PC-9 (cell line): ENCODE measurements at regions not wholly inside any gene's neighbourhood (a gene's known extent, or its start where the extent isn't known, plus 50 kb on each side); places are given as distances from the start of the nearest gene placed in this dataset.

ENCODE experiments used
- BruUV-seq: library from RNA; stranded (reverse); fragments of 400-500 nt; replicated peaks from 2 replicates; lab custom pipeline; 2021; lab: Mats Ljungman, UMichigan
- CTCF ChIA-PET: fragments of 300-600 bp; sonication (Branson Sonifier 250); formaldehyde crosslinking; loops from one replicate; lab custom pipeline; 2022; ENCODE audit warnings: antibody characterized with exemption; lab: Charles Lee
- POLR2A ChIA-PET: fragments of 300-600 bp; sonication (Branson Sonifier 250); formaldehyde crosslinking; loops from one replicate; lab custom pipeline; 2022; ENCODE audit warnings: antibody characterized with exemption; ENCODE audit not compliant: unreplicated experiment; lab: Charles Lee
- DNase-seq, 2 experiments: peaks; one replicate each; pipeline versions ENCODE4 v3.0.0 to v3.0.0-alpha.2; 2015 to 2022; ENCODE audit warnings: mixed read lengths in 1 of 2
- H2AFZ ChIP-seq: fragments of 200-600 bp; sonication (generic); 2 replicates; pipeline ENCODE4 v1.8.1; 2017; ENCODE audit warnings: antibody characterized with exemption
- H3F3A ChIP-seq: fragments of 200-600 bp; sonication (generic); 2 replicates; pipeline ENCODE4 v1.8.1; 2017; ENCODE audit warnings: antibody characterized with exemption, mild to moderate bottlenecking, low read depth; ENCODE audit not compliant: insufficient read depth
- H3K27ac ChIP-seq: fragments of 200-600 bp; sonication (generic); 2 replicates; pipeline ENCODE4 v1.6.1; 2016; ENCODE audit warnings: mixed run types
- H3K27me3 ChIP-seq: fragments of 200-600 bp; sonication (generic); 2 replicates; pipeline ENCODE4 v1.6.1; 2016; ENCODE audit warnings: low read depth, mixed run types; ENCODE audit not compliant: insufficient read depth
- H3K36me3 ChIP-seq: fragments of 200-600 bp; sonication (generic); 2 replicates; pipeline ENCODE4 v1.6.1; 2016; ENCODE audit warnings: low read depth, mixed run types
- H3K4me1 ChIP-seq: fragments of 200-600 bp; sonication (generic); replicated peaks from 2 replicates; pipeline ENCODE4 v1.6.1; 2016; ENCODE audit warnings: mixed run types; ENCODE audit not compliant: insufficient read depth
- H3K4me2 ChIP-seq: fragments of 200-600 bp; sonication (generic); 2 replicates; pipeline ENCODE4 v1.6.1; 2017; ENCODE audit warnings: mixed run types
- H3K4me3 ChIP-seq: fragments of 200-600 bp; sonication (generic); 2 replicates; pipeline ENCODE4 v1.6.1; 2016; ENCODE audit warnings: mixed run types
- H3K79me2 ChIP-seq: fragments of 200-600 bp; sonication (generic); 2 replicates; pipeline ENCODE4 v1.6.1; 2017; ENCODE audit warnings: low read depth, mixed run types
- H3K9me2 ChIP-seq: fragments of 200-600 bp; sonication (generic); 2 replicates; pipeline ENCODE4 v1.8.1; 2017; ENCODE audit warnings: mild to moderate bottlenecking; ENCODE audit not compliant: insufficient read depth
- H3K9me3 ChIP-seq: fragments of 200-600 bp; sonication (generic); 2 replicates; pipeline ENCODE4 v1.8.1; 2016; ENCODE audit warnings: low read depth; ENCODE audit not compliant: insufficient read depth
- H4K20me1 ChIP-seq: fragments of 200-600 bp; sonication (generic); 2 replicates; pipeline ENCODE4 v1.8.1; 2017; ENCODE audit not compliant: insufficient read depth
- EZH2 ChIP-seq: fragments of 200-600 bp; sonication (generic); IDR thresholded peaks from 2 replicates; pipeline ENCODE4 v1.8.0; 2017; ENCODE audit warnings: antibody characterized with exemption, low read depth
- intact Hi-C: fragments of 100-400 bp; cut with micrococcal nuclease; formaldehyde crosslinking; loops from one replicate; pipeline ENCODE4 v1.10.0; 2022; ENCODE audit not compliant: unreplicated experiment
- TF ChIP-seq, protein P1 (sequence below): fragments of 200-600 bp; sonication (generic); conservative IDR thresholded peaks from 2 replicates; pipeline ENCODE4 v1.6.1; 2017; ENCODE audit warnings: mixed run types, antibody characterized with exemption, mild to moderate bottlenecking, moderate library complexity

- Histone ChIP-seq H3K4me3 (no peak overlapping the region), H3F3A (no peaks in the 10 kb centered on the region), H3K4me1 (no peaks in the 10 kb centered on the region), H3K36me3 (no peaks in the 10 kb centered on the region), H3K27me3 (peaks cover 57% of the 10 kb centered on the region), H3K9me3 (no peaks in the 10 kb centered on the region), H3K79me2 (no peaks in the 10 kb centered on the region), H3K4me2 (no peak overlapping the region), H3K9me2 (no peaks in the 10 kb centered on the region), H3K27ac (no peak overlapping the region), H2AFZ (no peak overlapping the region), H4K20me1 (no peaks in the 10 kb centered on the region)
- no peak for TF ChIP-seq EZH2
- TF ChIP-seq, protein P1, sequence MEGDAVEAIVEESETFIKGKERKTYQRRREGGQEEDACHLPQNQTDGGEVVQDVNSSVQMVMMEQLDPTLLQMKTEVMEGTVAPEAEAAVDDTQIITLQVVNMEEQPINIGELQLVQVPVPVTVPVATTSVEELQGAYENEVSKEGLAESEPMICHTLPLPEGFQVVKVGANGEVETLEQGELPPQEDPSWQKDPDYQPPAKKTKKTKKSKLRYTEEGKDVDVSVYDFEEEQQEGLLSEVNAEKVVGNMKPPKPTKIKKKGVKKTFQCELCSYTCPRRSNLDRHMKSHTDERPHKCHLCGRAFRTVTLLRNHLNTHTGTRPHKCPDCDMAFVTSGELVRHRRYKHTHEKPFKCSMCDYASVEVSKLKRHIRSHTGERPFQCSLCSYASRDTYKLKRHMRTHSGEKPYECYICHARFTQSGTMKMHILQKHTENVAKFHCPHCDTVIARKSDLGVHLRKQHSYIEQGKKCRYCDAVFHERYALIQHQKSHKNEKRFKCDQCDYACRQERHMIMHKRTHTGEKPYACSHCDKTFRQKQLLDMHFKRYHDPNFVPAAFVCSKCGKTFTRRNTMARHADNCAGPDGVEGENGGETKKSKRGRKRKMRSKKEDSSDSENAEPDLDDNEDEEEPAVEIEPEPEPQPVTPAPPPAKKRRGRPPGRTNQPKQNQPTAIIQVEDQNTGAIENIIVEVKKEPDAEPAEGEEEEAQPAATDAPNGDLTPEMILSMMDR: no peak
- ChIA-PET POLR2A (no interaction called here), CTCF (no interaction called here)
- no peak for DNase-seq
- intact Hi-C loops: no loop called here
- no TSS peak for BruUV-seq
These were observed 80.1 kb downstream of the EBLN2 start for GRCh38 chr3:73141525-73141924.

GRCh38 chr3:73143401-73143800 is 81.9 kb downstream of the EBLN2 start:
- Histone ChIP-seq H3K79me2 (no peaks in the 10 kb centered on the region), H3K36me3 (no peaks in the 10 kb centered on the region), H3K9me2 (no peaks in the 10 kb centered on the region), H3K27me3 (peaks cover 61% of the 10 kb centered on the region), H3K9me3 (no peaks in the 10 kb centered on the region), H3K4me1 (no peaks in the 10 kb centered on the region), H4K20me1 (no peaks in the 10 kb centered on the region), H3K4me3 (no peak overlapping the region), H3K27ac (no peak overlapping the region), H2AFZ (no peak overlapping the region), H3F3A (no peaks in the 10 kb centered on the region), H3K4me2 (no peak overlapping the region)
- no peak for DNase-seq
- intact Hi-C loops: no loop called here
- TF ChIP-seq, protein P1: no peak
- no peak for TF ChIP-seq EZH2
- no TSS peak for BruUV-seq
- POLR2A ChIA-PET: no interaction called here
- CTCF ChIA-PET: no interaction called here

- peaks cover 61% of the 10 kb centered on the region for H3K27me3 ChIP-seq
- no peak overlapping the region for H3K4me3 ChIP-seq
- BruUV-seq: no TSS peak
- no peaks in the 10 kb centered on the region for H3K9me2 ChIP-seq
- no peak overlapping the region for H2AFZ ChIP-seq
- no peak for TF ChIP-seq EZH2
- TF ChIP-seq, protein P1: no peak
- ChIA-PET CTCF (no interaction called here), POLR2A (no interaction called here)
- no peaks in the 10 kb centered on the region for H3K36me3 ChIP-seq
- H3K9me3 ChIP-seq: no peaks in the 10 kb centered on the region
- no peaks in the 10 kb centered on the region for H4K20me1 ChIP-seq
- no peak for DNase-seq
- no peaks in the 10 kb centered on the region for H3F3A ChIP-seq
- no peak overlapping the region for H3K27ac ChIP-seq
- no peaks in the 10 kb centered on the region for H3K79me2 ChIP-seq
- H3K4me2 ChIP-seq: no peak overlapping the region
- intact Hi-C loops: no loop called here
- no peaks in the 10 kb centered on the region for H3K4me1 ChIP-seq
These were observed 82.4 kb downstream of the EBLN2 start for GRCh38 chr3:73143821-73144237.
